IPS-18a (cell line): ENCODE measurements at regions not wholly inside any gene's neighbourhood (a gene's known extent, or its start where the extent isn't known, plus 50 kb on each side); places are given as distances from the start of the nearest gene placed in this dataset.

ENCODE experiments used
- H3K27ac ChIP-seq: one replicate; pipeline ENCODE4 v1.5.1; 2013; ENCODE audit warnings: low read length
- H3K27me3 ChIP-seq: one replicate; pipeline ENCODE4 v1.6.1; 2013; ENCODE audit warnings: mild to moderate bottlenecking, low read length; ENCODE audit not compliant: control insufficient read depth, insufficient read depth
- H3K36me3 ChIP-seq: one replicate; pipeline ENCODE4 v1.6.1; 2013; ENCODE audit warnings: low read depth, low read length; ENCODE audit not compliant: control insufficient read depth
- H3K4me1 ChIP-seq: one replicate; pipeline ENCODE4 v1.6.1; 2013; ENCODE audit warnings: low read depth, low read length; ENCODE audit not compliant: control insufficient read depth
- H3K4me3 ChIP-seq: one replicate; pipeline ENCODE4 v1.5.1; 2013; ENCODE audit warnings: low read length
- H3K9ac ChIP-seq: one replicate; pipeline ENCODE4 v1.6.1; 2013; ENCODE audit warnings: mild to moderate bottlenecking, low read length, moderate library complexity
- H3K9me3 ChIP-seq: one replicate; pipeline ENCODE4 v1.6.1; 2013; ENCODE audit warnings: low read depth, low read length; ENCODE audit not compliant: control insufficient read depth

DNA sequence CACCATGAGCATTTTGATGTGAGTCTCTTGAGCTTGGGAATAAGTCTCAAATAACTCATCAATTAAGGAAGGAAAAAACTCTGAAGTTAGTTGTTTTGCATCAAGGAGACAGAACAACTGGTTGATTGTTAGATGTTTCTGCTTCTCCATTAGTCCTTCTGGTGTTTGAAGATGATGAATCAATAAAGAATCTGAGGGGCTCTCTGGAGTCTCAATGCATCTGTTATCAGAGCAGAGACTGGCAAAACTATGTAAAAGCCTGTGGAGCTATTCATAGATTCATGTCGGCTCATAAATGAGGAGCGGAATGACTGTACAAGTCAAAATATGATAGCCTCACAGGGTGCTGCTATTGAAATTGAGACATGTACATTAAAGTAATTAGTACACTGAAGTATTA lies 73.3 kb upstream of the ZC3H11B start:
- Histone ChIP-seq H3K27ac (no peak overlapping the region), H3K27me3 (no peaks in the 10 kb centered on the region), H3K9me3 (no peaks in the 10 kb centered on the region), H3K4me1 (no peaks in the 10 kb centered on the region), H3K36me3 (no peaks in the 10 kb centered on the region), H3K9ac (no peak overlapping the region), H3K4me3 (no peak overlapping the region)

DNA sequence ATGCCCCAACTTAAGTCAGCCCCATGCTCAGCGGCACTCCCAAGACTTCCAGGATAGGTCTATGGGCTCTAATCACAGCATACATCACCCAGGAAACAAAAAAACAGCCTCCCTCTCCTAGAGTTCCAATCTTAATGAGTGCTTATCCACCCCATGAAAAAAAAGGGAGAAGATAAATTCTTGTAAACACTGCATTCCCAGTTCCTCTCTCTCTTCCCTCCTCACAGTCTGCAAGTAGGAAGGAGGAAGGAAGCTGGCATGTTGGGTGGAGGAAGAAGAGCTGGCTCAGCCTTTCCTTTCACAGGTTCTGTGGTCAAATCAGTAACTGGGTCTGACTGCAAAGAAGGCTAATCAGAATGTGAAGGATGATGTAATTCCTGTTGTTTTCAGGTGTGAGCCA lies 69.9 kb upstream of the ZC3H11B start:
- Histone ChIP-seq H3K36me3 (no peaks in the 10 kb centered on the region), H3K9ac (no peak overlapping the region), H3K27me3 (no peaks in the 10 kb centered on the region), H3K4me3 (no peak overlapping the region), H3K4me1 (no peaks in the 10 kb centered on the region), H3K9me3 (no peaks in the 10 kb centered on the region), H3K27ac (no peak overlapping the region)

DNA sequence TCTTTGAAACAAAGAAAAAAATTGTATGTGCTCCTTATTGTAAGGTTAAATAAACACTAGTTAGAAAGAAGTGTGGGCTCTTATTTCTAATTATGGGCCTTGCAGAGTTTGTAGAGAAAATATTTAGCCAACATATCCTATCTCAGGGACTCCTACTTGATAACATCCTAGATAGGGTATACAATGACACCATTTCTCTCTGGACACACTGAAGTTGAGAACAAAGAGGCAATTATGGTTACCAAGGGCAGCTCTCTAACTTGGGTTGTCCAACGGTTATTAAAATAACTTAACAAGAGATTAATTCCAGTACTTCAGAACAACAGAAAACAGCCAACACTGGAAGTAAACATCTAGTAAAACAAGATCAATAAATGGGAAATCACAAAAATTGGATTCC lies 69.0 kb upstream of the ZC3H11B start:
- Histone ChIP-seq H3K9me3 (no peaks in the 10 kb centered on the region), H3K4me1 (no peaks in the 10 kb centered on the region), H3K9ac (no peak overlapping the region), H3K4me3 (no peak overlapping the region), H3K27ac (no peak overlapping the region), H3K27me3 (no peaks in the 10 kb centered on the region), H3K36me3 (no peaks in the 10 kb centered on the region)

DNA sequence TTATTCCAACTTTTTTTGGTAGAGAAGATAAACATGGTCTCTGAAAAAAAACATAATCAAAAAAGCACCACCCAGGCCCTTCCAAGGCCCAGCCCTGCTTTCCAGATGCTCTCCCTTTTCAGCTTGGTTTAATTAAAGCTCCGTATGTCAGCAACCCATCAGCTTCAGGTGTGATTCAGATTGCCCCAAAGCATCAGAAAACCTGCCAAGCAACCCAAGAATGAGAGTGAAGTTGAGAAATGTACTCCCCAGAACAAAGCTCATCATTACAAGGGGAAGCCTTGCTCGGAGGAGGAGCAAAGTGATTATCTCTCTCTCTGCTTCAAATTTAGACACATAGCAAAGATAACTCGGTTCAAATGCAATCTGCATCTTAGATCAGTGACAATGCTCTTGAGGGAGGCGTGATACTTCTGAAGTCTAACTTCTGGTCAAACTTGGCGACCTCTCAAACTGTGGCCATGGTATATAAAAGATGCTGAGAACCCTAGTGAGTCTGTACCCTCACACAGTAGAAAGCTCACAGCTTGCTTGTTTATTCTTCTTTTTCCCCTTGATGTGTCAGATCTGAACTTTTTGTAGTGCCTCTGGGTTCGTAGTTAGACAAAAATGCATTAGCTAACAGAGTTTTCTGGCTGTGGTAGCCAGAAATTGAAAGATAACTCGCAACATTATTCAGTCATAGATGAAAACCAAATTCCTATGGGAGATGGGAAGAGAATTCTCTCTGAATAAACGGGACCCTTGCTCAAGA lies 63.3 kb upstream of the ZC3H11B start:
- no peak overlapping the region for H3K9ac ChIP-seq
- no peak overlapping the region for H3K27ac ChIP-seq
- no peak overlapping the region for H3K4me3 ChIP-seq
- no peaks in the 10 kb centered on the region for H3K4me1 ChIP-seq
- no peaks in the 10 kb centered on the region for H3K9me3 ChIP-seq
- no peaks in the 10 kb centered on the region for H3K27me3 ChIP-seq
- no peaks in the 10 kb centered on the region for H3K36me3 ChIP-seq

DNA sequence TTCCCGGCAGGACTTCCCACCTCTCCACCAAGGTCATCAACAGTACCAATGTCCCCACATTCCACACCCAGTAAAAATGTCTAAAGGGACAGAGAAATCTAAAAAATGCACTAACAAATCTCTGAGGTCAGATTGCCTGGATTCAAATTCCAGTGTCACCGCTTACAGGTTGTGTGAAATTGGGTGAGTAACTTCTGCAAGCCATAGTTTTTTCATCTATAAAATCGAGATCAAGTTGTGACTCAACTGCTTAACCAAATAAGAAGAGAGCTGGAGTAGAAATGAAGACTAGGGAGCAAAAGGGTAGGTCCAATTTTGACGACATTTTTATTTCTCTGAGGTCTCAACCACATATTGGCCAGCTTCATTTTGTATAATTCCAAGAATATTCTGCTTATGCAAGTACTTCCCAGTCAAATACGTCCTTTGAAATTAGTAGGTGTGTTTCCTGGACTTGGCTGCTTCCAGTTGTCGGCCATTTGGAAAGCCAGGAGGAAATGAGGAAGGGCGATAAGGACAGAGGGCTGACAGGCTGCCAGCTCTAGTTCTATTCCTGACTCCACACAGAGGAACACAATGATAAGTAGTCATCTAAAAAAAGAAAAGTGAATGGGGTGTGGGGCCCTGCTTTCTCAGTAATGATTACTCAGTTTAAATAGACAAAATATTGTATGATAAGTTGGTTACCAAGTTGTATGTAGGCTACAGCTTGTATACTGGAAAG lies 57.7 kb upstream of the ZC3H11B start:
- no peaks in the 10 kb centered on the region for H3K9me3 ChIP-seq
- no peaks in the 10 kb centered on the region for H3K27me3 ChIP-seq
- H3K9ac ChIP-seq = no peak overlapping the region
- no peaks in the 10 kb centered on the region for H3K36me3 ChIP-seq
- H3K4me3 ChIP-seq = no peak overlapping the region
- H3K27ac ChIP-seq = no peak overlapping the region
- H3K4me1 ChIP-seq = no peaks in the 10 kb centered on the region

DNA sequence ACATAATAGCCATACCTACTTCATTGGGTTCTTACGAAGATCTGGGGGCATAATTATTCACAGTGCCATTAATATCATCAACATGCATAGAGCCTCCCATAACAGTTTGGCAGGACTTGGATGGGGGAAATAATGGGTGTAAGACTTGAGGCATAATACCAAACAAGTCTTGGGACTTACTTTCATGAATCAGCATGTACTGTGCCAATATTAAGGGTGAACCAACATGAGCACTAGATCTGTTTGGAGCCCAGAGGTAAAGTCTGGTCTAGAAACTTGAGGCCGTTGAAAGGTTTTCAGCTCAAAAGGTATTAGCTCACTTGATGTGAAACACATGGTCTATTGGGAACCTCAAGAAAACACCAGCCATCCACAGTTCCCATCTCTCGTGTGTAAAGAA lies 56.7 kb upstream of the ZC3H11B start:
- H3K27me3 ChIP-seq = no peaks in the 10 kb centered on the region
- H3K4me3 ChIP-seq = no peak overlapping the region
- no peak overlapping the region for H3K27ac ChIP-seq
- no peaks in the 10 kb centered on the region for H3K36me3 ChIP-seq
- no peak overlapping the region for H3K9ac ChIP-seq
- no peaks in the 10 kb centered on the region for H3K9me3 ChIP-seq
- H3K4me1 ChIP-seq = no peaks in the 10 kb centered on the region

DNA sequence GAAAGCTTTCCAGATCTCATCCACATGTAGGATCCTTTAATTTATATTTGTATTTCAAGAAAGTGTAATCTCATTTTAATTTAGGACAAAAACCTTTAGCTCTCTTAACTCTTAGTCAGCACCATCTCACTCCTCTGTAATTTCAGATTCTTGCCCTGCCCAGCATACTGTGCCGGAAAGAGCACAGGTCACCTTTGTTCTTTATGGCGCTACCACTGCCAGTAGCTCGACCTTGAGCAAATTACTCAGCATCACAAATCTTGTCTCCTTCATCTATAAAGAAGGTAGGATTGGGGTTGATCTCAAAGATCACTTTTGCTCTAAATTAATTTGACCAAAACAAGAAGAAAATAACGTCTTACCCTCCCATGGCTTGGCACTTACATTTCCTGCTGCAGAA lies 56.1 kb upstream of the ZC3H11B start:
- no peaks in the 10 kb centered on the region for H3K9me3 ChIP-seq
- no peak overlapping the region for H3K4me3 ChIP-seq
- H3K27me3 ChIP-seq = no peaks in the 10 kb centered on the region

DNA sequence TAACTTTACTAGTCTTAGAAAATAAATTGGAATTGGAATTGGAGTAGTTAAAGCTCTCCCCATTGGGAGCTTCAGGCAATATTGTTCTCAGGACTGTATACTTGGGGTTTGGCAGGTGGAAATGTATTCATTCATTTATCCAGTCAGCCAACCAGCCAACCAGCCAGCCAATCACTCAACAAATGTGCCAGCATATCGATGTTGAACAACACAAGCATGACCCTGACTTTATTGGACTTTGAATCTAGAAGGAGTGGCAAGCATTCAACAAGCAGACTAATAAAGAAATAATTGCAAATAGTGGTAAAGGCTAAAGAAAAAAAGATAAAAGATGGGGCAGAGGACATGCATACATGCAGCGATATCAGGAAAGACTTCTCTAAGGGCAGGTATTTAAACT lies 55.5 kb upstream of the ZC3H11B start:
- Histone ChIP-seq H3K9ac (no peak overlapping the region), H3K9me3 (no peaks in the 10 kb centered on the region), H3K4me3 (no peak overlapping the region), H3K4me1 (no peaks in the 10 kb centered on the region), H3K36me3 (no peaks in the 10 kb centered on the region), H3K27ac (no peak overlapping the region), H3K27me3 (no peaks in the 10 kb centered on the region)

More for the DNA sequence above, 56.1 kb upstream of the ZC3H11B start:
- H3K27ac ChIP-seq = no peak overlapping the region
- H3K9ac ChIP-seq = no peak overlapping the region
- no peaks in the 10 kb centered on the region for H3K4me1 ChIP-seq
- H3K36me3 ChIP-seq = no peaks in the 10 kb centered on the region

DNA sequence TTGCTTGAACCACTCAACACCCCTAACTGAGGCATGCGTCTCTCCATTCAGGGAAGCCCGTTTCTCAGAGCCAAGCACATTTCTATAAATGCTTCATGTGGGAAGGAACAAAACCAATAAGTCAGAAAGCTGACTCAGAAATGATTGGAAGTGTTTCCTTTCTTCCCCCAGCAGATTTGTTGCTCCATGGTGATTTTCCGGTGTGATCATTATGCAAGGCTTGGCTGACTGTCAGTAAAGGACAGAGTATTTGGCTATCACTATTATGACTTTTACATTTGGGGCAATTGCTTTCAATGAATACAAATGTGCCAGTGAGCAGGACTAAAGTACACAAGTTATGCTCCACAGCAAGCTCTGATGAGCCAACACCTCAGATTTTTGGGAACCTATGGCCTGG lies 53.3 kb upstream of the ZC3H11B start:
- Histone ChIP-seq H3K9me3 (no peaks in the 10 kb centered on the region), H3K4me1 (peaks cover 4% of the 10 kb centered on the region), H3K9ac (no peak overlapping the region), H3K4me3 (no peak overlapping the region), H3K36me3 (no peaks in the 10 kb centered on the region), H3K27ac (no peak overlapping the region), H3K27me3 (no peaks in the 10 kb centered on the region)

DNA sequence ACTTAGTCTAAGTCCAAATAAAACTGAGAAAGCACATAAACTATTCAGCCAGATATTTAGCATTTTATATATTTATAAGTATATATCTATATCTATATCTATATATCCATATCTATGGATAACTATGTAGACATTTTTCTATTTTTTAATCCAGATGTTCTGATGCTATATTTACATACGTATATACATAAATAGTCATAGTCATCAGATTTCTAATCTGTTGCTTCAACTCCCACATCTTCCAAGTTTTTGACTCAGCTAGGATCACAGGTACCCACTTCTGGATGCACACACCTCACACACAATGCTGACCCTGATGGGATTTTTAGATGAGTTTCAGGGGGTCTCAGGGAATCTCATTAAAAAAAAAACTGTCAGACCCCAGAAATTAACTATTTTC lies 52.2 kb upstream of the ZC3H11B start:
- Histone ChIP-seq H3K36me3 (no peaks in the 10 kb centered on the region), H3K4me1 (peaks cover 13% of the 10 kb centered on the region), H3K27me3 (no peaks in the 10 kb centered on the region)

DNA sequence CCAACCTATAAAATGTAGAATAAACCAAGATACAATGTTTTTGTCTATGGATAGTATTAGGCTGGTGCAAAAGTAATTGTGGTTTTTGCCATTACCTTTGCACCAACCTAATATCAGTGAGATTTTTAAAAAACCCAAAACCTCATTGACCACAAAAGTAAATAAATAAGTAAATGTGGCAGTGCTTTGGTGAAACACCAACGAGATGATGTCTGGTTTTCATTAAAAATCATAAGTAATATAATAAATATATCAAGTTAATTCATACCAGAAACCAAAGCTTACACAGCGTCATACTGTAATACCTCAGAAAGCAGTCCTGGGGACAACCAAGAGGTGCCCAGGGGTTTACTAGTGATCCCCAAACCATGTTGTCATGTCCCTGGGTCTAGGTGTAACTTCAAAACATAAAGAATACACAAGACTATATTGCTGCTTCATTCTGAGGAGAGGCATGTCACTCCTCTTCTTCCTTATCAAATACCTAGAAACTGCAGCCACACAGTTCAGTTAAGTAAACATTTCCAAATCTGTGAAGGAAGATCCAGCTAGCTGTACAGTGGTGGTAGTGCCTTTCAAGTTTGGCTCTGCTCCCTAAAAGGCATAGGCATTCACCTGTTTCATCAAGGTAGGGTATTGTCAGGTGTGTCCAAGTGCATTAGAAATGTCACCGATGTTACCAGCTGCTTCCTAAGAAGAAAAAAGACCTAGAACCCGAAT lies 51.6 kb upstream of the ZC3H11B start:
- Histone ChIP-seq H3K36me3 (no peaks in the 10 kb centered on the region), H3K27me3 (no peaks in the 10 kb centered on the region), H3K9ac (no peak overlapping the region), H3K4me1 (peaks cover 19% of the 10 kb centered on the region), H3K9me3 (no peaks in the 10 kb centered on the region), H3K27ac (no peak overlapping the region), H3K4me3 (no peak overlapping the region)

More for the DNA sequence above, 52.2 kb upstream of the ZC3H11B start:
- no peaks in the 10 kb centered on the region for H3K9me3 ChIP-seq
- H3K27ac ChIP-seq = no peak overlapping the region
- H3K4me3 ChIP-seq = no peak overlapping the region
- no peak overlapping the region for H3K9ac ChIP-seq
